ENCODE measurements at regions not wholly inside any gene's neighbourhood (a gene's known extent, or its start where the extent isn't known, plus 50 kb on each side); places are given as distances from the start of the nearest gene placed in this dataset.

DNA sequence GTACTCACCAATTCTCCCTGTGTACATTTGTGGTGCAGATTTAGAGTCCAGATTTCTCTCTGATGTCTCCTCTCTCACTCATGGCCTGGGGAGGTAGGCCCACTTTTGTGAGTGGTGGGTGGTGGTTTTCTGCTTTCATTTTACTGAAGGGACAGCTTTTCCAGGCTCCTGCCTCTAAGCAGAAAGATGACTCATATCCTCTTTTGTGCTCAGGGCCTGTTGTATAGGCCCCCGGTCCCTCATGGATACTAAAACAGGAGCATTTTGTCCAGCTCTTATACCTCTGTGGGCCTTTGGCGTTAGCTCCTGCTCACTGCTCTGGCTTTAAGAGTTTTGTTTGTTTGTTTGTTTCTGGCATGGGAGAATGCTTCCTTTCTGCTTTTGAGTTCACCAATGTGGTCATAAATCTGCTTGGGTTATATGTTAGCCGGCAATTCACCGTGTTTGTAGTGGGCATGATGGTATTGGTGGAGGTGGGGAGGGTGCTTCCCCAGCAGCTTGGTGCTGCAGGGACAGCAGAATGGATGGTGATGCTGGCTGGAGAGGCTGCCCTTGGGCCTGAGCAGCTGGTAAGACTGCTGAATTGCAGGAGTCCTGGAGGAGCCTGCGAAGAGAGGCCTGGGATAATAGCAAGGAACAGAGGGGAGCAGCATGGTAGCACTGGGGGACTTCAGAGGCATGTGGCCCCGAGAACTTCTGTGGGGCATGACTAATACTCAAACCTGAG, 468.7 kb downstream of the RPS24 start:
- no peak for DNase-seq

DNA sequence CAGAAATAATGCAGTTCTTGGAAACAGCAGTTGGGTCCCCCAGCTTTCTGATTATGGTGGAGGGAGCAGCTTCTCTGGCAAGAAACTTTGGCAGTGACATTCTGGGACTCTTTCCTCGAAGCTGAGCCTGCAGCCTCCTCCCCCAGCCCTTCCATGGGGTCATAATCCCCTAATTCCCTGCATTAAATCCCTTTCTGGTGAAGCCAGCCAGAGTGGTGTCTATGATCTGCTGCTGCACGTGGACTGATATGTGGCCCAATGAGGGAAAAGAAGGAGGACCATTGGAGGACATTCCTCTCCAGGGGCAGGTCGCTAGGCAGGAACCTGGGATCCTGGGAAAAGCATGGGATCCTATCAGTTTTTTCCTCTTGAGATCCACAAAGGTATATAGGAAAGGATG, 470.5 kb downstream of the RPS24 start:
- no peak for DNase-seq

DNA sequence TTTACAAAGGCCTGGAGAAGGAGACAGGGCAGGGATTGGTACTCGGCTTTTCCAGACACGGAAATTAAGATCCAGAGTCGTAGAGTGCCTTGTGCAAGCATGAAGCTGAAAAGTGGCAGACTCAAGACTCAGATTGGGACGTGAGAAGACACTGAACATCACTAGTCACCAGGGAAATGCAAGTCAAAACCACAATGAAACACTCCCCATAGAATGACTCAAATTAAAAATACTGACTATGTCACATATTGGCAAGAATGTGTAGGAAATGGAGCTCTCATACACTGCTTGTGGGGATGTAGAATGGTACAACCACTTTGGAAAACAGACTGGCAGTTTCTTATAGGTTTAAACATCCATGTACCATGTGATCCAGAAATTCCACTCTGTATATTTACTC, 472.0 kb downstream of the RPS24 start:
- no peak for DNase-seq

DNA sequence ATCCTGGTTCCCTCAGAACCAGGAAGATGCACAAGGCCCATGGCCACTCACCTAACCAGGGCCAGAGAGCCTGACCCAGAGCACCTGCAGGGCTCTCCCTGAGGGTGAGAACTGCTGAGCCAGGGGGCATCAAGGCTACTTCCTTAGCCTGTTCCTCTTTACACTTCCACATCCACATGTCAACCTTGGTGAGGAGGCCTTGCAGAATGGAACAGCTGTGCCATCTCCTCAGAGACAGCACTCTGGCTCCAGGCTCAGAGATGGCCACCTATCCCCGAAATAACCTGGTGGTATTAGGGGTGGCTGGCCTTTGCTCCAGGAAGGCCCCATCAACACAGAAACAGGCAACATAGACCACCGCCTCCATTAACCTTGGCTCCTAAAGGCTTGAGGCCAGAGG, 473.0 kb downstream of the RPS24 start:
- DNase-seq: no peak

DNA sequence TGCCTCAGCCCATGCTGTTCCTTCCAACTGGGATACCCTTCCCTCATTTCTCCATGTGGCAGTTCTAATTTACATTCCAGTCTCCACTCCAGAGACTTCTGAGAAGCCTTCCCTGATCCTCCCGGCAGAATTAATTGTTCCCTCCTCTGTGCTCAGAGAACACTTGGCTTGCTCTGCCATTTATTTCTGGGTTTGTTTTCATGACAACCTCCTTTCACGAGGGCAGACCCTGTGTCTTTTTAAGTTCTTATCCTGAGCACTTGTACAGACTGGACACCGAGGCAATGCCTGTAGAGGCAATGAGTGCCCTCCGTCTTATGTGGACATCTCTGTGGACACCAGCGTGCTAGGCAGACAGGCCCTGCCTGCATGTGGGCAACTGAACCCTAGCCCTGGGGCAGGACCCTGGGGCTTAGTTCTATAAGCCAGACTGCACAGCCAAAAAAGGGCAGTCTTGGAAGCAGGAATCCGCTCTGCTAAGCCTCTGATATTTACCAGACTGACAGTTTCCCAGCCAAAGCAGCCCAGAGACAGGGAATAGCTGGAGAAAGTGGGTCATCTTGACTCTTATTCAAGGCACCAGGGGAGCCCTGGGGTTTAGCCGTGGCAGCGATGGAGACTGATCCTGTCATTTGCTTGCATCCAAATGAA, 474.0 kb downstream of the RPS24 start:
- no peak for DNase-seq

DNA sequence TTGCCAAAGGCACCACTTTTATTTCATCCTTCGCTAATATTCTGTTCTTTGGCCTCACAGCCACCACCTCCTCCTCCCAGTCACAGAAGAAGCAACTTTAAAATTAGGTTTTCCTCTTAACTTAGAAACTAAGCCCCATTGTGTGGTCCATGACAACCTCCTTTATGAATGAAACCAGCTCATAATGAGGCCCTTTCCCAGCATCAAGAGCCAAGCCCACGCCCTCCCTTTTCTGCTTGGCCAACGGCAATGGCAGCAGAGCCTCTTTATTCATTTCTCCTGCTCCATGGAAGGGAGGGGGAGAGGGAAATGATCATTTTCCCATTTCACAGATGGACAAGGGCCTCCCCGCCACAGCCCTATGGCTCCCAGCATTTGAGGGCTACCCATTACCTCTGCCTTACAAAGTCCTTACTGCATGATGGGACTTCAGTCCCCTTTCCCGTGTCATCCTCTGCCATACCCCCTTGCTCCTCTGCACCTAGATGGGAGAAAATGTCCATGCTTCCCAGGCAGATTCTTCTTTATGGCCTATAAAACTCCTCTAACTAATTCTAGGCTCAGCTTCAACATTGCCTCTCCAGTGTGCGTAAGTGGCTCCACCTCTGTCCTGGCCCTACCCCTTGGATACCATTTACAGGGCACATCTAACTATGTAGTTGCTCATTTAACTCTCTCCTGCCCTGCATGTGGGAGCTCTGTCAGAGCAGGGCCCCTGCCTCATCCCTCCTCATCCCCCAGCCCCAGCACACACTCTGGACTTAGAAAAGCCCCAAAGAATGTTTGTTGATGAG, 475.5 kb downstream of the RPS24 start:
- no peak for DNase-seq

DNA sequence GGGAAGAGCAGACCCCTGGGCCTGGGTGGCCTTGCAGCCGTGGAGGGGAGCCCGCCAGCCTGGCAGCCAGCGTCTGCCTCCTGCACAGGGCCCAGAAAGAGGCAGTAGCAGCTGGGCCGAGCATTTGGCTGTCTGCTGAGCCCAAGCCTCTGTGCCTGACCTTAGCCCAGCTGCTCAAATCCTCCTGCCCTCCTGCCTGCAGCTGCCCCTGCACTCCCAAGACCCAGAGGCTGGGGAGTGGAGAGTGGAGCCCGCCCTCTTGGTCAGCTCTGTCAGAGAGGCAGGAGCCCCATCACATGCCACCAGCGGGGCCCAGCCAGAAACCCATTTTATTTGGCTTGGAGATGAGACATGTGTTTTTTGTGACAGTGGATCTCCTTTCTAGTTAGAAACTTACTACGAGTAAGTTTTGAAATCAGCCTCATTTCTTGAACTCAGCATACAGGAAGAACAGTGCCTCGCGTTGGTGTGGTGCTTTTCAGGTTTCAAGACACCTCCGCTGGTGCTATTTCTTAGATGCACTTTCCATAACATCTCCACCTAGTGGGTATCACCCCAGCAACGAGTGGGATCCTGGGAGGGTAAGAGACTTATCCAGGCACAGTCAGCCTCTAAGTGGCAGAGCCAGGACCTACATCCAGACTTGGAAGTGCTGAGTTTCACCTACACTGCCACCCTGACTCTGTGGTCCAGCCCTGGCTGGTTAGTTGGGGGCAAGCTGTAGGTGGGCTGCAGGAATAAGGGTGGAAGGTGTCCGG, 477.1 kb downstream of the RPS24 start:
- no peak for DNase-seq

DNA sequence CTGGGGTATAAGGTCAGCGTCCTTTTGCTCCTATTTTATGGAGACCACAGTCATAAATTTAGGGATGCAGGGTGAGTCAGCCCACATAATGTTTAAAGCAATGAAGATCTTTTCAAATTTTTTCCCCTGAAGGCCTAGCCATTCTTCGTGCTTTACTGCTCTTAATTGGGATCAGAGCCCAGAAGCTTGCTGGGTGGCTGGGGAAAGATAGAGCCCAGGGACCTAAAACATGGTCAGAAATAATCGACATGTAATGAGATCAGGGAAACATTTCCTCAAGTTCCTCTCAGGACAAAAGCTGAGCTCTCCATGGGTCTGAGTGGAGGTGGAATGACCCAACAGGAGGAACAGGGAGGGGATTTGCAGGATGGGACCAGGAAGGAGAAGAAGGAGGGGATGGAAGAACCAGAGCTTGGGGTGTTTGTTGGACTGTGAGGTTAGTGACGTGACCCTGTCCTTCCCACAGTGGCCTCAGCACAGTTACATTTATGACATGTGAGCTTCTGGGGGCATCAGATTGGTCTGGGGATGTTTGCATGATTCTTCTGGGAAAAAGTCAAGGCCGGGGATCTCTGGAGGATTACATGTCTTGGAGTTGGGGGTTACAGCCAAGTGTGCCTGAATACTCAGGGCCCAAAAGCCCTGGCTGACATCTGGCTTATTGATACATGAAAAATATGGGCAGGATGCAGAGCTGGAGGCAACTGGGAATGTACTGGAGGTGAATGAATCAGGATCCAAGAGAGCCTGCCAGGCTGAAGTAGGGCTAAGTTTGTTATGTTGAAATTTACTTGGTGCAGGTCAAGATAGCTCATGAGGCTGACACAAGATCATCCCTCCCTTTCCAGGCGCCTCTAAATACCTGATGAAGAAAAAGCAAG, 477.9 kb downstream of the RPS24 start:
- no peak for DNase-seq

DNA sequence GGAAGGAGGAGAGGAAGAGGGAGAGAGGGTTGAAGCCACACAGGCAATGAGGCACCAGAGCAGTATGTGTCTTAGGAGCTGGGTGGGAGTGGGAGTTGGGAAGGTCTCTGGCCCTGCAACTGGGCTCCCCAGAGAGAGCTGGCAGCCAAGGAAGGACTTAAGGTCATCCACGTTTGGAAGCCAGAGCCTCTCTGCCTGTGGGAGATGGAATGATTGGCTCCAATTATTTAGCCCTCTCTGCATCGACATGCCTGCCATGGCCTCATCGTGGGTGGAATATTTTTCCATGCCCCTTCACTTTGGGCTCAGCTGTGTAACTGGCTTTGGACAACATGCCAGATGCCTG, 478.5 kb downstream of the RPS24 start:
- no peak for DNase-seq

DNA sequence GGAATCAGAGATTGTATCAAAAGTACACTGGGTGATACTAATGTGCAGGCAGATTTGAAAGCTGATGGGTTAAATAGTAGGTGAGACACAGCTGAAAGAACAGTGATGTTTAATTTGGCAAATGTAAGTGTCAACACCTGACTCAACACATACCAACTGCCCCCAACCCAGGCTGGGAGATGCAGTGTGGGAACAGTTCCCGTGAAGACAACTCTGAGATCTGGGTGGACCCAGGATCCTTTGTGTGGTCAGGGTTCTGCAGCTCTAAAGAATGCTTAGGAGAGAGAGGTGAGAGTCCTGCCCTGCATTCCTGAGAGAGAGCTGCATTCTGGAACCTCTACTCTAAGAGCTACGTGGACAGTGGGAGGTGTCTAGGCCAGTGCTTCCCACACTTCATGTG, 479.7 kb downstream of the RPS24 start:
- no peak for DNase-seq

DNA sequence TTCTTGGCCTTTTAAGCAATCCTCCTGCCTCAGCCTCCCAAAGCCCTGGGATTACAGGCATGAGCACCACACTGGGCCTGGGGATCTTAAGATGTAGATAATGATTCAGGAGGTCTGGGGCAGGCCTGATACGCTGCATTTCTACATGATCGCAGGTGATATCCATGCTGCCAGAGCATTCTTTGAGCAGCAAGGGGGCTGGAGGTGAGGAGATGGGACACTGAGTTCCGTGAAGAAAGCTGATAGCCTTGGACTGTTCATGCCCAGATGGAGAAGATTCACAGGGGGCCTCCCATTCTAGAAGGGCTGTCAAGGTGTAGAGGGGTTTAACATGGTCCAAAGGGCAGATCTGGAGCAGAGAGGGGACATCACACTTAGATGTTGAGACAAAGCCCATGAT, 480.3 kb downstream of the RPS24 start:
- no peak for DNase-seq

DNA sequence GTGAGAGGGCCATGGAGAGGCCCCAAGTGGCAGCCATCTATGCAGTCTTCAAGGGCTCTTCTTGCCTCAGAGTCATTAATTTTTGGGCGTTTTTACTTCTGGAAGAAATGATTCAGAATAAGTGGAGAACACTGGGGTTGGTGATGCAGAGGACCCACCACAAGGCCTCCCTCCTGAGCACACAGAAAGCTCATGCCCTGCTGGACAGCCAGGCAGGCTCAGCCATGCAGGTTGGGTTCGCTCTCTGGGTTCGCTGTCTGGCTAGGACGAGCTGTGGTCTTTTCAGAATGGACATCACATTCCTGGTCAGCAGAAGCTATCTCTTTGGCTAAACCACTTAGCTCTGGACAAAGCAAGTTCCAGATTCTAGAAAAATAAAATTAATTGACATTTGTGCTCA, 480.8 kb downstream of the RPS24 start:
- no peak for DNase-seq

DNA sequence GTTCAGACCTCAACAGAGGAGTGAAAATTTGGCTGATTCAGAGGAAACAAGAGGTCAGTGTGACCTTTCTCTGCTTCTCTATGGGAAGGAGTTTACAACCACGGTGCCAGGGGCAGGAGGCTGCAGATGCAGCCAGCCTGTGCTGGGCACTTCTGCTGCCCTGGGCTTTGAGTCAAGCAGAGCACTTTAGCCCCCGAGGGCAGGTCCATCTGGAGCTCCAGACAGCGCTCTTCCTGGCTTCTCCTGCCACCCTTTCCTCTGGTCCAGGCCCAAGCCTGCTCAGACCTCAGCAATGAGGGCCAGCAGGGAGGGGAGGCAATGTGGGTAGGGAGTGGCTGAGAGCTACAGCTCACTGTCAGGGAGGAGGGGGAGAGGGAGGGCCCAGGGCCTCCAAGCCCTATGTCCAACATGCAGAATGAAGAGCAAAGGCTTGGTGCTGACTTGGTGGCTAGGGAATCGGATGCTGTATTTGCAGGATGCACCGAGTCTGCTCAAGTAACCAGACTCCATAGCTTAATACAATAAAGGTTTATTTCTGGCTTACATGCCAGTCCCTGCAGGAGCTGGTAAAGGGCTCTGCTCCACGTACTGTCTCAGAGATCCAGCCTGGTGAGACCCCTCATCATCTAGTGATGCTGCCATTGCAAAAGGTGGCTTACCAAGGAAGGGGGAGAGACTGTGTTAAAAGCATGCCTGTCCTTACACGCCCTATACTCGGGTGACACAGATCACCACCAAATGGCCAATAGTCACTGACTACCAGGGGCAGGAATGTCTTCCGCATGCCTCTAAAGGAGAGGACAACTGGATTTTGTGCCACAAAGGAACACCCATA, 481.6 kb downstream of the RPS24 start:
- no peak for DNase-seq

DNA sequence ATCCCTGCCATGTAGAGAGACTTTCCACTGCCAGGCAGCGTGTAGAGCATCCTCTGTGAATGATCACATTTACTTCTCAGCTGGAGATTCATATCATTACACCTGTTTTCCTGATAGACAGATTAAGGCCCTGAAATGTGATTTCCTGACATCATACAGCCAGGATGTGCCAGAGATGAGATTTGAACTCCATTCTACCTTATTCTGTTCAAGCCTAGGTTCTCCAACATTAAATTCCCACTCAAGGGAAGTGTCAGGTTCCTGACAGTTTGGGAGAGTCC, 482.1 kb downstream of the RPS24 start:
- no peak for DNase-seq

DNA sequence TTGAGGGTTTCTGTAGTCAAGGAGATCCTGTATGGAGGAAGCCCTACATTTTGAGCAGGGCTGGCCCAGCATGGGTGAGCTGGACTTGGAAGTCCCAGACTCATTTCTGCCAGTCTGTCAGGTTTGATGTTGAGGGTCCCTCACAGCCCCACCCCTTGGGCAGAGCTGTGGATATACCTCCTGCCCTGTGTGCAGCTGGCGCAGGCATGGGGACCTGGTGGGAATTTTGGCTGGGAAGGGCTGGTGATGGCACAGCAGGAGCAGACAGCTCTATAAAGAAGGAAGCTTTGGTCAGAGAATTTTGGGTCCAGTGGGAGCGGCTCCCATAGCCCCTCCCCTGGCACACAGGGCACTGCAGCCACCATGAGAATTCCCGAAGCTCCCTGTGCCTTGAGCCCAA, 482.6 kb downstream of the RPS24 start:
- DNase-seq: no peak

DNA sequence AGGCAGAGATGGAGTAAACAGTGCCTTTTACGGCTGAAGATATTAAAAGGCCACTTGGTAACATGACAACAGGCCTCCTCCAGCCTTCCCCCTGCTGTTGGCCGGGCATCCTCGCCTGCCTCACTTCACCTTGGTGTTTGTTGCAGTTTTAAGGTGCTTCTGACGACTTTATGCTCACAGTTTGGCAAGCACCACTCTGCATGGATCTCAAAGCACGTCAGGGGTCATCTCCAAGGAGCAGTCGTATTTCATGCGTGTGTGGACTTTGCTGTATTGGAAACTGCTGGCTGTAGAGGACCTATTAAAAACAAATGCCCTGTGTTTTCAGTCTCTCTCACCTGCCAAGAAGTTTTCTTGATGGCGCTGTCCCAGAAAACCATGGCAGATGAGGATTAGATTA, 483.1 kb downstream of the RPS24 start:
- no peak for DNase-seq

DNA sequence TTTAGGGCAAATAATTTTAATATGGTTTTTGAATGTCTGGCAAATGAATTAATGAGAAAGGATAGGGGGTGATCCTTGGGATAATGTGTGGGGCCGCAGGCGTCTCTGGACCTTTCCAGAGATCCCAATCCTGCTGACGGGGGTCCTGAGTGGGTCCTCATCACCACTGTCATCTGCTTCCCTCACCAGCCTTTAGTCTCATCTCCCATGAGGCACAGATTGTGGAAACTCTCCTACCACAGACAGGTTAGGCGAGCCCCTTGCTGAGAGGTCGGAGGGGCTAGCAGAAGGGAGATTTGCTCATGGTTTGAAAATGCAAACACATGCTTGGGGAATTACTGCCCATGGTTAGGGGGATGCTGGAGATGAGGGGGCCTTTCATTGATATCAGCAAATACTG, 484.6 kb downstream of the RPS24 start:
- no peak for DNase-seq

DNA sequence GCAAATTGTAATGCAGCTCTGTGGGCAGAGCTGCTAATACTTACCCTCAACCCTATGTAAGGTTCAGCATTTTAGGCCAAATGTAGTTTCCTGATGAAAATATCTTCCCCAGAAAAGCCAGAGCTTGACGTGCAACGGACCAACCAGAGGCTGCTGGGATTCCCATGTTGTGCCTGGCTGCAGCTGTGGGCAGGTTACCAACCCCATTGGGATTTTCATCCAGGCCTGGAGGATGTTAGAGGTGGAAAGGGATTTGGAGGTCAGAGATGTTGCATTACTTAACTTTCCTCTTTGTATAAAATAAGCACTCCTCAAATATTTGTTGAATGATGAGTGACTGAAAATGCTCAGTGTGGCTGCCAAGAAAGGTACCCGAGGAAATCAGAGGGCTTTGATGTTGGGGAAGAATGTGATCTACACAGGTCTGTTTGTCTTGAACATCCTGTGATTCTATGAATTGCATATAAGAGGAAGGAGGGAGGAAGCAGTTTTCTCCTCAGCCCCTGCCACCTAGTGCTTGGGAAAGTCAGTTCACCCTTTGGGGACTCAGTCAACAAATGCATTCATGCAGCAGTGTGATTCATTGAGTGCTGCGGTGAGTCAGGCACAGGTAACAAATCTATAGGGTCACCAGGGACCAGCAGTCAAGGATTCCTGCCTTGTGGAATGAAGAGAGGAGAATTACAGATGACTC, 487.2 kb downstream of the RPS24 start:
- DNase-seq: no peak

DNA sequence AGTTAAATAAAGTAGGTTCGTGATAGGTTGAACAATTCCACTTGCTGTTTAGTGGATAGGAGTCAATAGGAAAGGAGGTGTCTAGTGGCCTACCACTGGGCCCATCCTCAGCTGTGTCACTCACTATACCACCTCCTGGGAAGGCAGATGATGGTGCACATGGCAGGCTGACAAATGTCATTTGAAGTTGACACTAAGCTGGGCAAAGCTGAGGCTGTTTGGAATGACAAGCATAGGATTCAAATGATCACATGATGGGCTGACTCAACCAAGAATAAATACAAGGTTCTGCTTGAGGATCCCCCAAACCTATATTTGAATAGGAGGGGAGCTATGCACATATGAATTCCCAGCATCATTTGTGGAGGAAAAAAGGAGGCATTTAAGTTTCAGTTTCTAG, 489.8 kb downstream of the RPS24 start:
- DNase-seq: no peak

DNA sequence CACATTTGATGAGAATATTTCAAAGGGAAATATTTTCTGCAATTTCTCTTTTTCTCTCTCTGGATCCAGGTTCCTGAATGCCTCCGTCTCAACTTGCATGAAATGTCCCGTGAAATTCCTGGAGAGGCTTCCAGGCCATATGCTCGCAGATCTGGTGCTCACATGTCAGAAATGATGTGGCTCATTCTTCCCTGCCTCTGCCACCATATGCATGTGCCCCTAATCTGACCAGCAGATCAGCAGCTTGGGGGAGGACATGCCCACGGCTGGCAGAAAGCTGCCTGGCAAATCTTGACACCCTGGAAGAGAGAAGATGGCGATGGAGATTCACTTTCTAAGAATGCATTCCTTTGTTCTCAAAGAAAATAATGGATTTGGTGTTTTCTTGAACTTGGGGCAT, 490.7 kb downstream of the RPS24 start:
- no peak for DNase-seq

DNA sequence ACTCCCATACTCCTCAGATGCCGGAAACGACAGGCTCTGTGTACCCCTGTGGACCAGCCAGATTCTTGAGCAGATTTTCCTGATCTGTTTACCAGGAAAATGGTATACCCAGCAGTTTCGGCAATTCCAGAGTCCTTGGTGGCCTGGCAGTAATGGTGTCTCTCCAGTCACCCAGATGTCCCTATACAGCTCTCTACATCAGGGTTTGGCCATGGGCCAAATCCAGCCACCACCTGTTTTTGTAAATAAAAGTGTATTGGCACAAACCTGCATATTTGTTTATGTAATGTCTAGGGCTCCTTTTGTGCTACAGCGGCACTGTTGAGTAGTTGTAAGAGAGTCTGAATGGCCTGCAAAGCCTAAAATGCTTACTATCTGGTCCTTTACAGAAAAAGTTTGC, 491.3 kb downstream of the RPS24 start:
- no peak for DNase-seq
